GM21717 (cell line): ENCODE measurements at regions not wholly inside any gene's neighbourhood (a gene's known extent, or its start where the extent isn't known, plus 50 kb on each side); places are given as distances from the start of the nearest gene placed in this dataset.
"Not testable (repeated sequence)": the region's sequence is repeated elsewhere in the genome, so short reads cannot be mapped to it uniquely, and the experiment has no call there.

Experiments used
- ATAC-seq: cut with Tn5 transposase; IDR thresholded peaks from one replicate; pipeline ENCODE4 v1.9.1; 2021; ENCODE audit warnings: mild to moderate bottlenecking, moderate library complexity; ENCODE audit not compliant: unreplicated experiment

DNA sequence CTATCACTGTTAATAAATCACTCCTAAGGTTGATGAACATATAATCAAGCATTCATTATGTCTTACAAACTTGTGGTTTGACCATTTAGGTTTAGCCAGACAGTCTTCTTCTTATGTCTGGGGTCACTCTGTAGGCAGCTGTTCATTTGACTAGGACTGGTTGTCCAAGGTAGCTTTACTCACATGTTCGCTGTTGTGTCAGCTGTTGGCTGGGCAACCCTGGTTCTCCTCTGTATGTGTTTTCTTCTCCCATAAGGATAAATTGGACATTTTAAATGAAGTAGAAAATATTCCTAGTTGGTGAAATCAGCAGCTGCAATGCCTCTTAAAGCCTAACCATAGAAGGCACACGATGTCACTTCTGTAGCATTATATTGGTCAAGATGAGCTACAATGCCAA, 635.1 kb downstream of the EPHA3 start:
- ATAC-seq, result no peak

DNA sequence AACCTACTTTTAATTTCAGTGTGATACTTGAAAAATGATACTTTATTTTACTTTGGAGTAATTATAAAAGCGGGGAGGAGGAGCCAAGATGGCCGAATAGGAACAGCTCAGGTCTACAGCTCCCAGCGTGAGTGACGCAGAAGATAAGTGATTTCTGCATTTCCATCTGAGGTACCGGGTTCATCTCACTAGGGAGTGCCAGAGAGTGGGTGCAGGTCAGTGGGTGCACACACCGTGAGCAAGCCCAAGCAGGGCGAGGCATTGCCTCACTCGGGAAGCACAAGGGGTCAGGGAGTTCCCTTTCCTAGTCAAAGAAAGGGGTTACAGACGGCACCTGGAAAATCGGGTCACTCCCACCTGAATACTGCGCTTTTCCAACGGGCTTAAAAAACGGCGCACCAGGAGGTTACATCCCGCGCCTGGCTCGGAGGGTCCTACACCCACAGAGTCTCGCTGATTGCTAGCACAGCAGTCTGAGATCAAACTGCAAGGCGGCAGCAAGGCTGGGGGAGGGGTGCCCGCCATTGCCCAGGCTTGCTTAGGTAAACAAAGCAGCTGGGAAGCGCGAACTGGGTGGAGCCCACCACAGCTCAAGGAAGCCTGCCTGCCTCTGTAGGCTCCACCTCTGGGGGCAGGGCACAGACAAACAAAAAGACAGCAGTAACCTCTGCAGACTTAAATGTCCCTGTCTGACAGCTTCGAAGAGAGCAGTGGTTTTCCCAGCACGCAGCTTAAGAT, 640.3 kb downstream of the EPHA3 start:
- ATAC-seq, result not testable (repeated sequence)

DNA sequence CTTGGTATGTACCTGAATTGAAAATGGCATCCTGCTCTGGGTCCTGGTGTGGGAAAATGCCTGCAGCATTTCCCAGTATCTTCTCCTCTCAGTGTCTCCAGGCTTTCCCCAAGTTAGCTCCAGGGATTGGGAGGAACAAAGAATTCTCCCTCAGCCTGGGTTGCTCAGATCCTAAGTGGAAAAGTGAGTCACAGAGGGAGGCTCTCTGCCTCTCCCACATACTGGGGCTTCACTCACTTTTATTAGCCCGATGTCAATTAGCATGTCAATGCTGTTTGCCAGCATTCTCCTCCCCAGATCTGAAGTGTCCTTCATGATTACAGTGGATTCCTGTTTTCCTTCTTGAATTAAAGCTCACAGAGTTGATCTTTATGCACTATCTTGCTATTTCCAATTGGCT, 655.0 kb downstream of the EPHA3 start:
- ATAC-seq, result no peak

DNA sequence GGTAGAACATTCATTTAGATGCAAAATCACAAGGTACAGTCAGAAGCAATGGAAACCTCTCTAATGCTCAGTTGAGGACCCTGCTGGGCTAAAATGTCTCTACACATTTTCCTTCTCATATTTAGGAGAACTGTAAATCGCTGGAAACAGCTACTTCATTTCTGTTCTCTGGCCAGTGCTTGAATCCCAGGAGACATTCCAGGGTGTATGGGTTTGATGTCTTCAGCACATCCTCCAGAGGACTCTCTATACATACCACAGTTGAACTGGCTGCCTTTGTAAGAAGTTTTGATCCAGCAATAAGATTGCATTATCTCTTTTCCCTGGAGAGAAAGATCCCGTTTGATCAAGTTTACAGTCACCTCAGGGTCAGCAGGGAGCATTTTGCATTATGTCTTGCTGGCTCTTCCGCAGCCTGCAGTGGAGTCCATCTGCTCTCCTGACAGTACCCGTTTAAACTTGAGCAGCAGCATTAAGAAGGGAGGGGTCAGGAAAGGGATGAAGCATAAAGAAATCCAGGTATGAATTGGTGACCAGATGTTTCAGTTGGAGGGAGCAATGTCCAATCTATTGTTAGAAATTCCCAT, 676.0 kb downstream of the EPHA3 start:
- no peak for ATAC-seq

DNA sequence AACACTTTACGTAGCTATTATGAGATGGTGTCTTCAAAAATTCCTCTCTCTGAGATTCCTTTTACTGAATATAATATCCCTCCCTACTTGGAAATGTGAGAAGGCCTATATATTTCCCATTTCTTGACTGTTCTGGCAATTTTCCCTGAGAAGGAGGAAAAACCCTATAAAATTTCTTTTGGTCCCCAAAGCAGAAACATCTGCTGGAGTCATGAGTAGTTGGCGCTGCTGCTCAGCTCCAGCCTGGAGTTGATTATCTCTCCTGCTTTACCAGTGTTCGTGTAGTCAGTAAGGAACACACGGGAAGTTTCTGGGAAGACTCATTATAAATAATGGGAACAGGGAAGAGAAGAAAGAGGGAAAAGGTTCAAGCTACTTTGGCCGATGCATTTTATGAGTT, 680.1 kb downstream of the EPHA3 start:
- ATAC-seq, result no peak

DNA sequence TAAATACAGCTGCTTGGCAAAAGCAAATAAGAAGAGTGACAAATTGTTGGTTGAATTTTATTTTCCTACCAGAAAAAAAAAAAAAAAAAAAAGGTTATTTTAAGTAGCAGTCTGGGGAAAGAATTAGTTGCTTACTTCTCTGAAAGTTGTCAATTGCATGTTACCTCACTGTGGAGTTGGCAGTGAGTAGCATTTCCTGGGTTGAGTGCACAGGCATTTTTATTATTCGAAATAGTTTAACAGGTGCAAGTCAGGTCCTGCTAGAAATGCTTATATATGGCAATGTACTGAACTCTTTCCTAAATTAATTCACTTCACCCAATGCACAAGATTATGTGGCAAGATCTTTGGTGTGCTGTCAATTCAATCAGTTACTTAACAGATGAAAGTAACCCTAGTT, 680.6 kb downstream of the EPHA3 start:
- no peak for ATAC-seq

DNA sequence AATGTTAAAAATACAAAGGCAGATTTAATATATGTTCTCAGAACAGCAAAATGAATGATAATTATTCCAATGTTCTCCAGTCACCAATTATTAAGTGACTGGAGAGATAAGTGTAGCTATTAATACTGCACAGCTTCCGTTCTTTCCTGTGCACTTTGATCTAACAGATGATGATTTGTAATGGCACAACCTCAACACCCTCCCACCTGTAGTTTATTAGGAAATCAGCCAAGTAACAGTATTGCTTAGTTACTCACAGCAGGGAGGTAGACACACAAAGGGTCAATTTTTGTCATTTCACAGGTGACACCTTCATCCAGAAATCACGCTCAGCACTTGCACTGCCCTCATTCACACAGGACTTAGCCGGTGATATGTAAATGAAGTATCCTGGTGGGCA, 688.1 kb downstream of the EPHA3 start:
- ATAC-seq, result no peak

DNA sequence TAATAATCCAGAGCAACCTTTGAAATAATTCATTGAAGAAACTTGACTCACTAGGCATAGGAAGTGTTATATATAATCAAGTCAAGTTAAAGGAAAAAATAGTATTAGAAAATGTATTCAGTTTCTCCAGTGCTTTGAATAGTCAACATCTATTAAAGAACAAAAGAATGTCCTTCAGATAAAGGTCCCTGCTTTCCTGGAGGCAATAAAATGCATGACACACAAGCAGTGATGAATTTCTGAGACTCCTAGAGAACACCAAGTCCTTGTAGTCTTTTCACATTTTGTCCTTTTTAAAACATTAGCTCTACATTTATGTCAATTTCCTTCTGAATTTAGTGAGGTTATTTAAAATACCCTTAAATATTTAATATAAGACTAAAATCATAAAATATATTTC, 695.5 kb downstream of the EPHA3 start:
- ATAC-seq, result no peak

DNA sequence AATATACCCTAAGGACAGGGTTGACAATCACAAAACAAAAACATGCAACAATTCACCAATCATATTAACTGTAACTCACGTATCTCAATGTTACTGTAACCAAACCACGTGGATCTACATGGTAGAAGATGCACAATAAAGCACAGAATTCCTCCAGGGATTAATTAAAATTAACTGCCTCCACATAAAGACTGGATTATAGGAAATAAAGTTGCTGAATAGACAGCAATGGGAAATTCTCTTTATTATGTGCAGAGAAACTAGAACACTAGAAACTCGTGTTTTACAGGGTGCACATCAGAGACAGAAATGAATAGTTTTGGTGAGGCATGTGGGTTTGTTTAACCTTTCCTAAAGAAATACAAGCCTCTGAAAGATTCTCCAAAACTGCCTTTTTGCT, 696.3 kb downstream of the EPHA3 start:
- no peak for ATAC-seq

DNA sequence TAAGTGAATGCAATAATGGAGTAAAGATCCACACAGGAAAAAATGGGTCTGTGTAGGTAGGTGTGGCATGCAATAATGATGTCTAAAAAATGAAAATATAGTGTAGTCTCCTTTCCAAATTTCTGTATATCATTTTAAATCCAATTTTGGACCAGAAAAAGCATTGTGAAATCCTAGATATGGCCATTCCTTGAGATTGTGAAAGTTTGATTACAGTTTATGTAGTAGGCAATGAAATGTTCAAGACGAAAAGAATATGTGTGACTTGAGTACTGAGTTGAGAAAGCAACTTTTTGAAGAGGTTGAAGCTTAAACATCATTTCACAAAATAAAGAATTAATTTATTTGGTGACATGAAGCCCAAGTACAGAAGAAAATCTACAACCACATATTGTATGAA, 698.7 kb downstream of the EPHA3 start:
- no peak for ATAC-seq

DNA sequence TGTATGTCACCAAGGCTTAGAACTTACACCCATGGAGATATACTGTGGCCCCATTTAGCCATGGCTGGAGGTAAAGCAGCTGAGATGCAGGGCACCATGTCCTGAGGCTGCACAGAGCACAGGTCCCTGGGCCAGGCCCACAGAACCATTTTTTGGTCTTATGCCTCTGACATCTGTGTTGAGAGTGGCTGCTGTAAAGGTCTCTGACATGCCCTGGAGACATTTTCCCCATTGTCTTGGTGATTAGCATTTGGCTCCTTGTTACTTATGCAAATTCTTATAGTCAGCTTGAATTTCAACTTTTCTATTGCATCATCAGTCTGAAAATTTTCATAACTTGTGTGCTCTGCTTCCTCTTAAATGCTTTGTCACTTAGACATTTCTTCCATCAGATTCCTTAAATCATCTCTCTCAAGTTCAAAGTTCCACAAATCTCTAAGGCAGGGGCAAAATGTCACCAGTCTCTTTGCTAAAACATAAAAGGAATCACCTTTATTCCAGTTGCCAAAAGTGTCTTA, 701.3 kb downstream of the EPHA3 start:
- ATAC-seq, result no peak

DNA sequence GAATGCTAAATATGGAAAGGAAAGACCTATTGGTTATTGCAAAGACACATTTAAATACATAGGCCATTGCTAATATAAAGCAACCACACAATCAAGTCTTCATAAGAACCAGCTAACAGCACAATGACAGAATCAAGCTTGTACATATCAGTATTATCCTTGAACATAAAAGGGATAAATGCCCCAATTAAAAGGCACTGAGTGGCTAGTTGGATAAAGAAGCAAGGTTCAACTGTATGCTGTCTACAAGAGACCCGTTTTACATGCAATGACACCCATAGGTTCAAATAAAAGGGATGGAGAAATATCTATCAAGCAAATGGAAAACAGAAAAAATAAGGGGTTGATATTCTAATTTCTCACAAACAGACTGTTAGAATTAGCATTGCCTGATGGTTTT, 706.1 kb downstream of the EPHA3 start:
- no peak for ATAC-seq

DNA sequence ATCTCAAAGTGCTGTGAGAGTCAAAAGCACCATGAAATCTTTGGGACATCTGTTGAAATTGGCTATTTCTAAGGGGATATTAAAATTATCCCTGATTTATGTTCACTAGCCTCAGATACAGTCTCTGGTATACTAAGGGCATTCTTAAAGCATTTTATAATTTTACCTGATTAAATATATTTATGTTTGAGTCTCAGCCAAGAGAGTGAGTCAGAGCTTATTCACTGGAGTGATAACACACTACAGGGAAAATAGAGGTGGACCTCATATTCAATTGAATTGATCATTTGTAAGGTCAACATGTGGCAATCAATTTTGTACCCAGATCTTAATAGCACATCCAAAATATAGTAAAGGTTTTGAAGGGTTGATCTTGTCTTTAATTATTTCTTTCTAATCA, 733.6 kb downstream of the EPHA3 start:
- no peak for ATAC-seq

DNA sequence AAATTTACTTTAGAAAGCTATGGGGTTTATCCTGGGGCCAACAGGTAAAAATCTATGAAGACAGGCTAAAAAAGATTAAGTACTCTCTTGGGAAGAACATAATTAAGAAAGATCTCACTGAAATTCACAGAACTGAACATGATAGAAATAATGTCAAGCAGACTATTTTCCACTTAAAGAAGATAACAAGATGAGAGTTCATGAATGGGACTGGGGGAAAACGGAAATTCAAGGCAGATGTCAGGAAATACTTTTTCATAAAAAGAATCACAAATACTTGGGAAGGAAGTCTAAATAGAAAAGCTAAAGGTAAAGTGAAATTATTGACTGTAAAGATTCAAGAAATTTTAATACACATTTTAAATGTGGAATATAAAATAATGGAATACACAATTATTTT, 737.6 kb downstream of the EPHA3 start:
- no peak for ATAC-seq

DNA sequence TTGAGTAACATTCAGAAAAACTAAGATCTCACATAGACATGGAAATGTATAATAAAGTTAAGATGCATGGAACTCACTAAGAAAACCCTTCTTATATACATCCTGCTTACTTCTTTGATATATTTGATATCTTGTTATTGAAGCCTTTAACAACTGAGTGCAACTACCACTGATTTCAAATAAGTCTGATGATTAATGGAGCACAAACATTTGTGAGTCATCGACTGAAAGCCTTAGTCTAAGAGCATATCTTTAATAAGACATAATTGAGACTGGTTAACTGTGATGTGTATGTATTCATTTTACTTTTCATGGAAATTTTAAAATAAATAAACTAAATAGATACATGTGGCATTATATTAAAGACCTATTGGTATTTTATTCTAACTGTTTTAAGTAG, 740.5 kb downstream of the EPHA3 start:
- no peak for ATAC-seq

DNA sequence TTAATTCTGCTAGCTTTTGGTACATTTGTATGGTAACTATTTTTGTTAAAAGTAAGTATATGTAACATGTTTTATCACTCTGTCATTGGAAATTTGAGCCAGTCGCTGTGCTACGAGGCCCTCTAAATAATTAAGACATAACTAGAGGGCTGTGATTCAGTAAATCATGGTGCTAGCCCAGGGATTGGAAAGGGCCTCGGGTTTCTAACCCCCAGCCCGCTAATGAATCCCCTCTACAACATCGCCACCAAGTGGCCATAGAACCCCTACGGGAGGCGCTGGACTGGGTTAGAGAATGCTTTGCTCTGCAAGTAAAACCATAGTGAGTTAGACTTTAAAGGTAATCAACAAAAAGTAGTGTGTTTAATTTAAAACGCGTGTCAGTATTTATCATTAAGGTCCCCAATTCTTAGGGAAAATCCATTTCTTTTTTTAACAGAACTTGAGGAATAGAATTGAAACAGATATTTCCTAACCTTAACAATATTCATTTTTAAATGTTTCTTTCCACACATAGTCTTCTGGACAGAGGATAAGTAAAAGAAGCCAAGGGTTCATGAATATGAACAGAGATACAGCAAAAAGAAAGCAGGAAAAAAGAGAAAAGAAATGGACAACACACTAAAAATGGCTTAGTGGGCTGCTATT, 744.7 kb downstream of the EPHA3 start:
- ATAC-seq, result no peak

DNA sequence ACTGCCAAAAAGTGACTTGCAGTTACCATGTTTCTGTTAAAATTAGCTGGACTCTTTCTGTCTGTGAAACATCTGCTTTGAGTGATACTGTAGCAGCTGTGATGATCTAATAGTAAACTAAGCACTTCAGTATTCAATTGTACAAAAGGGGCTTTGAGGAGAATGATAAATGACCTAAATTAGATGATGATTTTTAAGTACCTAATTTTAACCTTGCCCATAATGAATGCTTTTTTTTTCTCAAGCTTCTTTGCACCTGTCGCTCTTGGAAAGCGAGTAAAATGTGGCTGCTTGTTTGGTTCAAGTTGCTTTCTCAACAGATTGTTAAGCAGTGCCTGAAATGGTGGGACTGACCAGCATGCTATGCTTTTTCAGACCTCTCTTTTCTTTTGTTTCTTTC, 752.3 kb downstream of the EPHA3 start:
- no peak for ATAC-seq

DNA sequence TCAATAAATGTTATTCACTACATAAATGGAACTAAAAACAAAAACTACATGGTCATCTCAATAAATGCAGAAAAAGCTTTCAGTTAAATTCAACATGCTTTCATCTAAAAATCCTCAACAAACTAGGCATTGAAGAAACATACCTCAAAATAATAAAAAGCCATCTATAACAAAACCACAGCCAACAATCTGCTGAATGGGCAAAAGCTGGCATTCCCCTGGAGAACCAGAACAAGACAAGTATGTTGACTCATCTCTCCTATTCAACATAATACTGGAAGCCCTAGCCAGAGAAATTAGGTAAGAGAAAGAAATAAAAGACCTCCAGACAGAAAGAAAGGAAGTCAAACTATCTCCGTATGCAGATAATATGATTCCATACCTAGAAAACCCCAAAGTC, 759.9 kb downstream of the EPHA3 start:
- ATAC-seq, result no peak

DNA sequence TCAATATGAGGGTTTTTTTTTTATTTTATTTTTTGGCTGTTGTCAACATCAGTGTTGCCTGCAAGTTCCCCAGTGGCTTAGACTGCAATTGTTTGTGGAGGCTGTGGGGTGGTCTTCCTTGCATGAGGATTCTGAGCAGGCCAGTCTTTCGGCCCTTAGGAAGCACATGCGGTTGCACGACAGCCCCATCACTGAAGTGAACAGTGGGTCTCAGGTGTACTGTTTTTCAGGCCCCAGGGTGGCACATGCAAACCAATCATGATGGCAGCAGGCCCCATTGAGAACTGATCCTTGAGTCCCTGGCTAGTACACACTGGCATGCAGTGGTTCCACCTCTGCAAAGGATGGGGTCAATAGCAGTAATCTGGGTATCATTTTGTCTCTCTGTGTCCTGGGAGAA, 768.7 kb downstream of the EPHA3 start:
- ATAC-seq, result no peak

DNA sequence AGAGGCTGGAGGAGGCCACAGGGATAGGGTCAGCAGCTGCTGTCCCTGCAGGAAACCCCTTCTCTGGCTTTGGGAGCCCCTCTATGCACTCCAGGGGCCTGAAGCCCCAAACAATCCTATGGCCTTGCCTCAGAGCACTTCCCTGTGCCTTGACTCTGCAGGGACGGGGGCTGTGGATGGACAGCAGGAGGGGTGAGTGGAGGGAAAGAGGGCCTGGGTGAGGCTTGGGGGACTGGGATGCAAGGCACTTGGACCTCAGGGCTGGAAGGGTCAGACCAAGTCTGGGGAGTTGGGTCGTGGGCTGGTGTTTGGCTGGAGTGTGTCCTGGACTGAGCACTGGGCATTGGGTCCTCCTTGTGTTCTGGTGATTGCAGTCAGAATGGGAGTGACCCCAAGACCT, 769.8 kb downstream of the EPHA3 start:
- no peak for ATAC-seq

DNA sequence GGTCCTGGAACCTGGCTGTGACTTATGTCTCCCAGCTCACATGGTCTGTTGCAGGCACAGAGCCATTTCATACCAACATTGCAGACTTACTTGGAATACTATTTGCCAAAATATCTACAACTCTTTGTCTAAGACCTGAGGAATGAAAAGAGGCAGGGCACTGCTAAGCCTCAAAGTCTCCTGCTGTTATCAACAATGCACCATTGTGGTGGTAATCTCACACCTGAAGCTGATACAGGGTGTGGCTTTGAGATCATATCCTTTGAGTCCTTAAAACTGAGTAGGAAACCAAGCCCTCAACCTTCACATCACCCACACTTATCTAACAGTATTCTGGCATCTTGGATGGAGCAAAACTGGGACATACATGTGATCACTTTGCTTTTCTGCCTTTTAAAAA, 782.0 kb downstream of the EPHA3 start:
- ATAC-seq, result no peak

DNA sequence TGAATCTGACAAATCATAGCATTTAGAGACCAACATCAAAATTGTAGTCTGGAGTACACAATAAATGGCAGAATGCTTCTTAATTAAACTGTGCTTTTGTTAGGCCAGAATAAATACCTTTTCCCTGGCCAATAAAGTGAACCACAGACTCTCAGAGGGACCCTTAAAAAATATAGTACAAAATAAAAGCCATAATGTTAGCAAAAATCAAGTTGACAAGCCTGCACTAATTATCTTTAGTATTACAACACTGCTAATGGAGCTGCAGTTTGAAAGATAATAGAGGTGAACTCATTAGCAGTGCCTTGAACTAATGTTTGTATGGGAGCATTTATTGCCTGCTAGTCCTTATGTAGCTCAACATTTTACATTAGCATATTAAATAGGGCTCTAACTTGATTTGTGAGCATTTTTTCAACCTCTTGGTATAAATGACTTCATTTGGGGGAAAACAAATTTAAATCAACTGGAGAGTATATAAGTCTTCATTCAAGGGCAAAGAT, 801.3 kb downstream of the EPHA3 start:
- no peak for ATAC-seq
